ENCODE measurements at regions not wholly inside any gene's neighbourhood (a gene's known extent, or its start where the extent isn't known, plus 50 kb on each side); places are given as distances from the start of the nearest gene placed in this dataset.

- ChIA-PET POLR2A (no interaction called here), CTCF (no interaction called here)
These were observed 875.8 kb upstream of the KCND2 start for GRCh38 chr7:119397156-119397555.

GRCh38 chr7:119408596-119408995 lies 864.4 kb upstream of the KCND2 start:
- no peak for DNase-seq
- no peak overlapping the region for H3K27ac Mint-ChIP-seq (ENCODE audit: unreplicated experiment)
- H3K36me3 Mint-ChIP-seq (ENCODE audit: insufficient read depth, unreplicated experiment) = no peaks in the 10 kb centered on the region
- no peaks in the 10 kb centered on the region for H3K4me1 Mint-ChIP-seq (ENCODE audit: low read depth, unreplicated experiment)
- no peaks in the 10 kb centered on the region for H3K27me3 Mint-ChIP-seq (ENCODE audit: insufficient read depth, unreplicated experiment)
- no peaks in the 10 kb centered on the region for H3K27me3 ChIP-seq (replicated peaks; ENCODE audit: control insufficient read depth, insufficient read depth, low read length)
- no peaks in the 10 kb centered on the region for H3K9me3 ChIP-seq
- no peak overlapping the region for H3K4me3 Mint-ChIP-seq (ENCODE audit: unreplicated experiment)
- no peaks in the 10 kb centered on the region for H3K9me3 Mint-ChIP-seq (ENCODE audit: unreplicated experiment)
- TF ChIP-seq CTCF (IDR thresholded peaks at IDR 0.05; ENCODE audit: insufficient read depth in 1 of 2, low read depth in 1 of 2, low read length in 1 of 2, severe bottlenecking in 1 of 2, unreplicated experiment in 1 of 2) = no peak
- BruUV-seq (replicated peaks) = no TSS peak
- ChIA-PET POLR2A (no interaction called here), CTCF (no interaction called here)
- intact Hi-C loops (cut with micrococcal nuclease; ENCODE audit: unreplicated experiment) = no loop called here
- no peaks in the 10 kb centered on the region for H3K36me3 ChIP-seq (ENCODE audit: control insufficient read depth, insufficient read depth, low read length)
- no peaks in the 10 kb centered on the region for H3K4me1 ChIP-seq
- H3K4me3 ChIP-seq (ENCODE audit: low read depth, low read length) = no peak overlapping the region

More at GRCh38 chr7:119397156-119397555, 875.8 kb upstream of the KCND2 start:
- DNase-seq = no peak
- intact Hi-C loops (cut with micrococcal nuclease; ENCODE audit: unreplicated experiment) = no loop called here
- Mint-ChIP-seq H3K9me3 (ENCODE audit: unreplicated experiment) (no peaks in the 10 kb centered on the region), H3K27ac (ENCODE audit: unreplicated experiment) (no peak overlapping the region), H3K27me3 (ENCODE audit: insufficient read depth, unreplicated experiment) (no peaks in the 10 kb centered on the region), H3K36me3 (ENCODE audit: insufficient read depth, unreplicated experiment) (no peaks in the 10 kb centered on the region), H3K4me1 (ENCODE audit: low read depth, unreplicated experiment) (no peaks in the 10 kb centered on the region), H3K4me3 (ENCODE audit: unreplicated experiment) (no peak overlapping the region)
- H3K27me3 ChIP-seq (replicated peaks; ENCODE audit: control insufficient read depth, insufficient read depth, low read length) = no peaks in the 10 kb centered on the region
- no peak overlapping the region for H3K4me3 ChIP-seq (ENCODE audit: low read depth, low read length)
- H3K36me3 ChIP-seq (ENCODE audit: control insufficient read depth, insufficient read depth, low read length) = no peaks in the 10 kb centered on the region
- no peaks in the 10 kb centered on the region for H3K4me1 ChIP-seq
- BruUV-seq (replicated peaks) = no TSS peak
- TF ChIP-seq CTCF (IDR thresholded peaks at IDR 0.05; ENCODE audit: insufficient read depth in 1 of 2, low read depth in 1 of 2, low read length in 1 of 2, severe bottlenecking in 1 of 2, unreplicated experiment in 1 of 2) = no peak
- no peaks in the 10 kb centered on the region for H3K9me3 ChIP-seq

GRCh38 chr7:119413314-119413805 lies 859.6 kb upstream of the KCND2 start:
- no TSS peak for BruUV-seq (replicated peaks)
- Mint-ChIP-seq H3K27me3 (ENCODE audit: insufficient read depth, unreplicated experiment) (no peaks in the 10 kb centered on the region), H3K4me3 (ENCODE audit: unreplicated experiment) (no peak overlapping the region), H3K36me3 (ENCODE audit: insufficient read depth, unreplicated experiment) (no peaks in the 10 kb centered on the region), H3K4me1 (ENCODE audit: low read depth, unreplicated experiment) (no peaks in the 10 kb centered on the region), H3K27ac (ENCODE audit: unreplicated experiment) (no peak overlapping the region), H3K9me3 (ENCODE audit: unreplicated experiment) (no peaks in the 10 kb centered on the region)
- Histone ChIP-seq H3K9me3 (no peaks in the 10 kb centered on the region), H3K4me3 (ENCODE audit: low read depth, low read length) (no peak overlapping the region), H3K4me1 (no peaks in the 10 kb centered on the region), H3K36me3 (ENCODE audit: control insufficient read depth, insufficient read depth, low read length) (no peaks in the 10 kb centered on the region), H3K27me3 (replicated peaks; ENCODE audit: control insufficient read depth, insufficient read depth, low read length) (no peaks in the 10 kb centered on the region)
- intact Hi-C loops (cut with micrococcal nuclease; ENCODE audit: unreplicated experiment) = no loop called here
- ChIA-PET POLR2A (no interaction called here), CTCF (no interaction called here)
- TF ChIP-seq CTCF (IDR thresholded peaks at IDR 0.05; ENCODE audit: insufficient read depth in 1 of 2, low read depth in 1 of 2, low read length in 1 of 2, severe bottlenecking in 1 of 2, unreplicated experiment in 1 of 2) = no peak
- DNase-seq = no peak

All from Caco-2 (cell line).